Muscle of arm (tissue), 1 donor: ENCODE measurements at regions not wholly inside any gene's neighbourhood (a gene's known extent, or its start where the extent isn't known, plus 50 kb on each side); places are given as distances from the start of the nearest gene placed in this dataset.

Source experiments
- DNase-seq: peaks from one replicate; pipeline ENCODE4 v3.0.0-alpha.2; 2013

DNA sequence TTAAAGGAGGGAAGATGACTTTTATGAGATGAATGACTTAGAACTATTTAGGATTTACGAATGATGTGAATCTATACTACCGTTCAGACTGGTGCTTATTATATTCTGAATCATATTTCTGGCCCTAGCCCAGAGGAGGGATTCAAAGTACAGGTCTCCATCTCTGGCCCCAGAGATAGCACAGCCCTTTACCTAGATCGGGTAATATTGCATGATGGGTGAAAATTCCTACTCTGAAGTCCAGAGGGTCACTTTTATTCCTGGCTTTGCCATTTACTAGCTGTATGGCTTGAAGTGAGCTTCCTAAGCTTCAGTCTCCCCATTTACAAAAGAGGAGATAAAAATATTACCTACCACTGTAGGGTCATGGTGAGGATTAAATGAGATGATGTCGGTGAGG is 135.8 kb upstream of the OSR1 start:
- no peak for DNase-seq

DNA sequence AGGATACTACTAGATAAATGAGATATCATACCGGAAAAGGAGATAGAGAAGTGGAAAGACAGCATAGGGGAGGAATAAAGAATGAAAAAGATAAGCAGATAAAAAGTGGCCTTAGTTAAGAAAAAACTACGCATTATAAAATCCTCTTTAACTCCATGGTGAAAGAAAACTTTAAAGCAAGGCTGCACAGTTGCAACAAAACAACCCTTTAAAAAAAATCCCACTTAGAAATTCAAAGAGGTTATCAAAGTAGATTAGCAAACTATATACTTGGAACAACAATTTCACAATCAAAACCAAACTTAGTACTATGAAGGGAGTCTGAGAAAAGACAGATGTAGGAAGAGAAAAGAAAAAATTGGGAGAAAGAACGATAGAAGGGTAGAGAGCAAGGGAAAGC is 133.4 kb upstream of the OSR1 start:
- DNase-seq: no peak

DNA sequence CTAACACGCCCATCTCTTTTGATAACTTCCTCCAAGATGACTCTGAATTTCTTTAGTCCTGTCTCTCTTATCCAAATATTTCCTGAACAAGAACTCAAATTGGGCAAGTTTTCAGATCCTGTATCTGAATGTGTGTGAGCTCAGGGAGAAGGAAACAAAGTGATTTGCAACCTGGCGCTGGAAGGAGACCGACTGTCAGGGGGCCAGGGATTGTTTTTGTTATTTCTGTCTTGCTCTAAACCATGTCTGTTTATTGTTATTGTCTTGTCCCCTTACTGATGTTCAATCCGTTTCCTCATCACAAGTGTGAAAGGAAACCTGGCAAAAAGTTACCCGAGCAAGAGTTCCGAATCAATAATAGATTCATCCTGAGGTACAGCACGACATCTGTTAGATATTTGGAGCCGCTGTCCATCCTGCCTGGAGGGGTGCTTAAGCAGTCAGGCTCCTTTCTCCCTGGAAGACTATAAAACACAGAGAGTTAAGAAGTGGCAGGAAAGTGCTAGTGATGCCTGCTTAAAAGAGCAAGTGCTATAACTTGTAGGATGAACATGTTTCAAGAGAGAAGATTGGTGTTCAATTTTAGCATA is 132.5 kb upstream of the OSR1 start:
- DNase-seq: peak; percentile 54

DNA sequence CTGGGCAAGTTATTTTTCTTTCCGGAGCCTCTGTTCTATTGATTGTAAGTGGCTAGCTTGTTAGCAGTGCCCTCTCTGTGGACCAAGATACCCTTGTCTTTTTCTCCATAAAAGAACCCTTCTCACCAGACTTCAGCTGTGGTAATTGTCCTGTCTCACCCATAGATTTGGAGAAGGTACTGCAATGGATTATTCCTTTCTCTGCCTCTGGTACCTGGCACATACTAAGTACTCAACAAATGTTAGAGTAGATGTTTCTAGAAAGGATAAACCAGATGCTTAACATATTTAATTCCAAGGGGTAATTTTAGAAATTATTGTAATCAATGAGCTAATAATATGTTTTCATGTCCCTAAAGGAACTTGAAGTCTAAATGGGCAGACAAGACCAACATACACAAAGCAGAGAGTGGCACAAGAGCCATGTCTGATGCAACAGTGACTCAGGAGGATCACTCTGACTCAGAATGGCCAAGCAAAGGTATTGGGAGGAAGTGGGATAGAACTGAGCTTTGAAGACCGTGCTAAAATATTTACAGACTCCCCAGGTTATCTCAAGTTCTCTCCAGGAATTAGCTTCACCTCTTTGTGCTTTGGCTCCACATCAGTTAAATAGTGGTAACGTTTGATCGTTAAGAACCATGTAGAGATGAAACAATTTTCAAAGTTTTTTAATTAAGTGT is 129.7 kb upstream of the OSR1 start:
- no peak for DNase-seq

DNA sequence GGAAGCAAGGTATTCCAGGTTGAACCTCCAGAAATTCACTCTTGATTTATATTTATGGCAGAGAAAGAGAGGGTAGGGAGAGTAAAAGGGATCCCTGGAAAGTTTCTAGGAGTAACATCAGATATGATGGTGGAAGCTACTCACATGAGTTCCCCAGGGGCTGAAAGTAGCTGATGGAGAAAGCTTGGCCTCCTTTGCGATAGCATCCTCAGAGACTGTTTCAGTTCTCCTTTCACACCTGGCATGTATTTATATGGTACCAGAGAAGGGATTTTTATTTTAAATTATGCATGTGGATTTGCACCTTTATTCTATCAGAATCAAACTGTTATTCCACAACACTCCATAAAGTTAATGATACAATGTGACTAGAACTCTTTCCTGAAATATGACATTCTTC is 126.3 kb upstream of the OSR1 start:
- no peak for DNase-seq

DNA sequence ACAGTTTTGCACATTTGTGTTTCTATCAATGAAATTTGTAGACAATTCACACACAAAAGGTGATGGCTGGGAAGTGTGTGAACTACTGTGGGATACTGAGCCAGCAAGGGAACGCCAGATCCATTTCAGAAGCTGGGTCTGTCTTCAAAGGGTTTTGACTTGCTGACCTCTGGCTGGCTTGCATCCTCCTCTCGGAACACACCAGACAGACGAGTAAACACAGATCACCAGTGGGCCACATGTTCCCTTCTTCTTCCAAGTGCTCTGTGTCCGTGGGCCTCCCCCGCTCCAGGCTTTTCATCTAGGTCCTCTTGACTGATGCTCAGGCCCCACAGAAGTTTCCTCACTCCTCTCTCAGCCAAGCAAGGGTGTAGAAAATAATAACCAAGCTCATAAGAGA is 122.2 kb upstream of the OSR1 start:
- no peak for DNase-seq

DNA sequence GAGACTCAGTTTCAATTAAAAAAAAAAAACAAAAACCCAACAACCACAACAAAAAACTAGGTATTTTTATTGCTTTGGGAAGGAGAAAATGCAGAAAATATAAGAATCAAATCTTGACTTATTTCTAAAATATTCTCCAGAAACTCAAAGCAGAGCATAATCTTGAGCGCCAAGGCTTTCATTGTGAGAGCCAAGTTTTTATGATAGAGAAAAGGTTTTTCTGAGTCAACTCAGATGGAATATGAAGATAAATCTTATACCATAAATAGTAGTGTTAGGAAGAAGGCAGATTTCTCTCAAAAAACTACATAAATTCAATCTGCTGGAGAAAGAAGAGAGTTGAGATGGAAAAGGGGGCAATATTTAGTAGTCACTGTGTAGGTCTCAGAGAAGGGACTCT is 121.2 kb upstream of the OSR1 start:
- DNase-seq: no peak

DNA sequence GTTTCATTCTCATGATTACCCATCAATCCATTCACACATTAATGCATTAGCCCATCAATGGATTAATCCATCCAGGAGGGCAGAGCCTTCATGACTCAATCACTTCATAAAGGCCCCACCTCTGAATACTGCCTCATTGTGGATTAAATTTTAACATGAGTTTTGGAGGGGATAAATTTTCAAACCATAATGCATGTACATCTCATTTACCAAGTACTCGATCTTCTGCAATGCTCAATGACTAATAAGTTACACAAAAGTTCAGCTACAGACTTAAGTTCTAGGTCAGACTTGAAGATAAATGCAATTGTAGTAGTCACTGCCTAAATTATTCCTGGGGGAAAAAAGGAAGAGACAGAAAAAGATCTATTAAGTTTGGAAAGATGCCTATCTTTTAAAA is 120.0 kb upstream of the OSR1 start:
- no peak for DNase-seq

DNA sequence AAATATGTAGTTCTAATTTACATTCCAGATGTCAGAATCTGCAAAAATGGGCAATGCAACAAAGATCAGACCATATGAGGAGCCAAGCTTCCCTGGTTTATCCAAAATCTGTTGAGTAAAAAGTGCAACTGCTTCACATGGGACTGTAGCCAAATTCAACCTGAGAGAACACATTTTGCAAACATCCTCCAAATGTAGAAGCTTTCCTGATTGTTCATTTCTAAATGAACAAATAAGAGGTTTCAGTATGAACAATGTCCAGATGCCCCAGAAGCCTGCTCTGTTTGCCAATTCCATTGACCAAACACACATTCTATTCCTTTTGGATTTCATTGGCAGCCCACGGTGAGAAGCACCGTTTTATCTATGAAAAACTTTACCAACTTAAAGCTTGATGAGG is 117.9 kb upstream of the OSR1 start:
- no peak for DNase-seq

DNA sequence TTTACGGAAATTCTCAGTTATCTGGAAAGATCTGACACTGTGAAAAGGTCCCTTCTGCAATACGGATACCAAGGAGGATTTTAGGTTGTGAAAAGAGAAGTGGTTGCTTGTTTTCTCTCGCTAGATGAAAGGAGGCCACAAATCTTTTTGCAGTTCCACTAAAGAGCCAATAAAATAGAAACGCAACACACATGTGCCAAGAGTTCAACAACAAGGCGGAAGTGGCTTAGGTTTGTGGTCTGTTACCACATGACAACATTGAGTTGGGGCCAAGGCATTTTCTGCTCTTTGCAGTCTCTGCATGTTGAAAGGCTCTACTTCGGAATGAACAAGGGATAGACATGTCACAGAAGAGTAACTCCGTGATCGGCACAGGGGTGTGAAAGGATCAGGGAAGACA is 115.7 kb upstream of the OSR1 start:
- DNase-seq: no peak

DNA sequence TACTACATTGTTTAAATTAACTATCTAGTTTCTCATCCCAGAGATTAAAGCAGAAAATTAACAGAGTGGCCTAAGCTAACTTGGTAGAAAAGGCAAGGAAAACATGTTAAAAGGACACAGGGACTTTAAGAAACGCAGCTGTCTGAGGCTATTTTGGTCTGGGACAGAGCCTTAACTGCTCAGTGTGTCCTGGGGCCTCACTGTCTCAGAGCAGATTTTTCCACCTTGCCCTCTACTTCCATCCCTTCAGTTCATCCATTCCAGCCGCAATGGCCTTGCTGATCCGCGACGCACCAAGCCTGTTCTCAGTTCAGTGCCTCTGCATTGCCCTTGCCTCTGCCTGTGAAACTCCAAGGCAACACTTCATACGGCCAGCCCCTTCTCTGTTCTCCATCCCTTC is 114.9 kb upstream of the OSR1 start:
- DNase-seq: no peak

DNA sequence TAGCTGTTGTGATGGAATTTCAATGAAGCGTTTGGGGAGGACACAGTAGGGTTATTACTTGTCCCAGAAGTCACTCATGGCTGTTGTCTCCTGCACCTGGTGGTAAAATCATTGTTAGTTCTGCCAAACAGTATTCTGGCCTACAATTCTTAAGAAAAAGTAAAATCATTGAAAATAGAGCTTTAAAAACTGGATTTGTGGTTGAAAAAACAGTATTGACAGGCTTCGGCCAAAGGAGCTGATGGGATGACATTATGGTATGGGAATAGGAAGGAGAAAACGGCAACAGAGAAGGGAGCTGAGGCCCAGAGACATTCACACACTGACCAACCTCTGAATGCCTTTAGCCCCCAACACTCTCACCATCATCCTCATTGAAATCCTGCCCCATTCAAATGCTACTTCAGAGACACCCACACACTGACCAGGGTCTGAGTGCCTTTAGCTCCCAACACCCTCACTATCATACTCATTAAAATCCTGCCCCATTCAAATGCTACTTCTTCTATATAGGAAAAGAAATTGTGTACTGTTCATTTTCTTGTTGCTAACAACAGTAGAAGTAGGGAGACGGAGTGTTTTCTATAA is 114.1 kb upstream of the OSR1 start:
- DNase-seq: no peak

DNA sequence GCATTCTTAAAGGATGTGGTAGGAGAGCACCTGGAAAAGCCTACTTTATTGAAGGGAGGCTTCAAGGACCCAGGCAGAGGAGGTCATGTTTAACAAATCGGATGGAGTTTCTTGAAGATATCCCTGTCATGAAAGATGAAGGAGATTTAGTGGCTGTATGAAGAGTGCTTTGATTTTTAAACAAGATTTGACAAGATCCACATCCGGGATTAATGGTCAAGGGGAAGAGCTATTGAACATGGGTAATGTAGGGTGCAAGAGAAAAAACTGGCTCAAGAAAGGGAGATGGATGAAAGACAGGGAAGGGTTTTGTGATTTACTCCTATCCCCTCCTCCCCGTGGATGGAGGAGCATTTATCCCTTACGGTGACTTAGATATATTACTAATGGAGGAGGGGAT is 113.1 kb upstream of the OSR1 start:
- no peak for DNase-seq

DNA sequence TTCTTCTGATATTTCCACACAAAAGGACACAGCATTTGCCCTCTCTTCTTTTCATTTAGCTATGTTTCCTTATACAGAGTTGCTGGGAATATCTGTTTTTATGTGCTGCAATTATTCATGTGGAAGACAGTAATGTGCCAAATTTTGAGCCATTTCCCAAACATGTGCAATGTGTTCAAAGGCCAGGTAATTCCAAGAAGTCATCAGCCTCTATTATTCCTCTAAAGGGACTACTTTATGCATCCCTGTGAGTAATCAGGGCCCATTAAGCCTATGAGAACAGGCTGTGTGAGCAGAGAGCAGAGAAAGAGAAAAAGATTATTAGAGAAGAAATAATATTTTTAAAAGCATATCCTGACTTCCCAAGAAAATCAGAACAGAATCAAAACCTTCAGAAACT is 107.6 kb upstream of the OSR1 start:
- no peak for DNase-seq

DNA sequence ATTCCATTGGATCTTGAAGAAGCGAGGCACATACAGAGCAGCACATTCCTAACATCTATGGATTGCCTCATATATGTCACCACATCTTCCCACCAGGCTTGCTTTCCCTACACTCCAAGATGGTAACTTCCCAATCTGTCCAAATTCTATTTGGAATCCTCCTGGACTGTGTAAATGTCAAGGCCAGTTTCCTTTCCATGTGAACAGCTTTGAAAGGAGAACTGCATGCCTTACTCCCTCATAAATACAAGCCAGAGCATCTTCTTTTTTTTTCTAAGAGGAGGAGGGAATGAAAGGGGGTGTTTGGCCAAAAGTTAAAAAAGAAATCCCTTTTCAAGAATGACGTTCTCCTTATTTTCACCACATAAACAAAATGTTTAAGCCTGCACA is 103.8 kb upstream of the OSR1 start:
- DNase-seq: peak; percentile 69

DNA sequence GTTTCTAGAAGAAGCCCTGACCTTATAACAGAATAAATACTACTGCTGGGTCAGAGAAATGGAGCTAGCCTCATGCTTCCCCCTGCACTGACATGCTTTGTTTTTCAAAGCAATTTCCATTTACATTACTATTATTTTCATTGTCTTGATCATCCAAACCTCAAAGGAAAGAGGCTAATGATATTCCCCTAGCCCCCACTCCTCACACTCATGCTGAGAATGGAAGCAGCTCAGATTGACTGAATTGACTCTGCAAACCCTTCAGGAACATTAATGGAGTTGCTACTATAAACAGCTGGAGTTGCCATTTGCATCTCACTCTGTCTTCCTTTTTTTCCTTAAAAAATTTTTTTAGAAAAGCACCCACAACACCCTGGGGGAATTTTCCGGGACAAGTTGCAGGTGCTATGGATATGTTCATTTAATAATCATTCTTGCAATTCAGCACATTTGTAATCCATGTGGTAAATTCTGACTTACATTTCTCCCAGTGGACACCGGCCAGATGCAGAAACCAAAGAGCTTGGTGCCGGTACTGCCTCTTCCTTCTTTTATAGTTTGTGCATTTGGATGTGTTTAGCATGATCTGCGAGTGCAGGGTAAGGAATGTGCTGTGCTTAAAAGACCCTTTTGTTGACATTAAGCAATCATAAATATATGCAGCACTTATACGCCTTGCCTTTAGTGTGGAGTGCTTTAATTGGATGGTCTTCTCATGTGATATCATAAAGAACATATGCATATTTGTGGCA is 103.3 kb upstream of the OSR1 start:
- peak; percentile 54 for DNase-seq

DNA sequence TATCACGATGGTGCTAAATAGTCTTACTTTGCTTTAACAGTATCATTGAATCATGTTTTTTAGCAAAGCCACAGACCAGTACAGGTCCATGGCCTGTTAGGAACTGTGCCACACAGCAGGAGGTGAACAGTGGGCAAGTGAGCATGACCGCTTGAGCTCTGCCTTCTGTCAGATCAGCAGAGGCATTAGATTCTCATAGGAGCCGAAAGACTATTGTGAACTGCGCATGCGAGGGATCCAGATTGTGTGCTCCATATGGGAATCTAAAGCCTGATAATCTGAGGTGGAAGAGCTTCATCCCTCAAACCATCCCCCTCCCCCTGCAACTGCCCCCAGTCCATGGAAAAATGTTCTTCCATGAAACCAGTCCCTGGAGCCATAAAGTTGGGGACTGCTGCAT is 102.3 kb upstream of the OSR1 start:
- DNase-seq: no peak

DNA sequence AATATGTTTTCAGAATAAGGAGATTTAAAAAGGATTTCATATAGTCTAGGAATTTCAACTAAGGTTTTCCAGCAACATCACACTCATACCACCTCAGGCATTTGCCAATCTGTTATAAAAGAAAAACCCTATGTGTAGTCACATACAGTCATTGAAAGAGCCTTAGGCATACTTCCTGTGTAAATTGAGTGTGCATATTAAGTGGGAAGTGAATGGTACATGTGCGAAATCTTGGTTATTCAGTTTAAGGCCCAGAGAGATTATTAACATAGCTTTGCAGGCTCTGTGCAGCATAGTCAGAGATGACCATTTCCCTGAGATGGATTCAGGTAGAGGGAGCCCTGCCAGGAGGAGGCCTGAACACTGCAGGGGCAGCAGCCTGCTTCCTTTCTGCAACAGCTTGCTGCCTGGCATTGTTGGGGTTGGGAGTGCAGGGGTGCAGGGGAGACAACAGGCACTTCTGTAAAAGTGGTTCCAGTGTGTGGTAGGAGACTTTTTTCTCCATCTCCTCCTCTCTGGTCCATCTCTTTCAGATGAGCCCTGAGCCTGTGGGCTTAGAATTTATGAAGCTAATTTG is 100.1 kb upstream of the OSR1 start:
- no peak for DNase-seq

DNA sequence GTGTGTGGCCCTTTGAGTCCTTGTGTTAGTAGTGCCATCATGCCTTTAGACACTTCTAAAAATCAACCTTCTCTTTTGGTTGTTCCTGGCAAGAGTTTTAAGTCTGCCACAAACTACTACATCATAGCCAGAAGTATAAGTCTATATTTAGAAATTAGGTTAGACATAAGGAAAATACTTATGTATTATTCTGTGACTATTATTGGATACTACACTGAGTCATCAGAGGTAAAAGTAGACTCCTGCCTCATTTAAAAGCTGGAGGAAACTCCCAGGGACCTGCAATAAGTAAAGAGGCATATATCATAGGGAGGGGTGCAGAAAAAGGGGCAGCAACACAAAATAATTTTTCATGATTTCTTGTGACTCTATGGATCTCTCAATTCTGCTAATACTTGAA is 99.4 kb upstream of the OSR1 start:
- no peak for DNase-seq

DNA sequence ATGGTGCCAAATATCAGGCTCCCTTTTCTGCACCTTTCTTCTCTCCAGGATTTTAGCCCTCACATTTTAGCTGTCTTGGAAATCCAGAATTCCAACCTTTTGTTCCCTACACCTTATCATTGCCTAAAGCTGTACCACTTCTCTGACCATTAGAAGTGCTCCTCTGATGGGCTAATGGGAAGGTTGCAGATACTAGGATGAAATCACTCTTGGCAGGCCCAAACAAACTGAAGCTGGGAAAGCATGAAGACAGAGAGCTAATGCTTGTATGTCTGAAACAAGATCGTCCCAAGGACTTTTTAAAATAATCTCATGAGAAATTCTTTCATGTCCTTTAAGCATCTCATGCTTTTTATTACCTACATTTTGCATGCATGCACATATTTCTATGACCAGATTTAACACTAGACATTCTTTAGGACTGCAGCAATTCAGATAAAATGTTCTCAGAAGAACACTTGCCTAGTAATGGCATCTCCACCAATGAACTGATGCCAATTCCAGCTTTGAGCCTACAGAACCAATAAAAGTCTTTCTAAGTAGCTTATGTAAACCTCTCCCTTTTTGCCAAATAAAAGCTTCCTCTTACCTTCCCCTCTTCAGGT is 98.4 kb upstream of the OSR1 start:
- DNase-seq: no peak

DNA sequence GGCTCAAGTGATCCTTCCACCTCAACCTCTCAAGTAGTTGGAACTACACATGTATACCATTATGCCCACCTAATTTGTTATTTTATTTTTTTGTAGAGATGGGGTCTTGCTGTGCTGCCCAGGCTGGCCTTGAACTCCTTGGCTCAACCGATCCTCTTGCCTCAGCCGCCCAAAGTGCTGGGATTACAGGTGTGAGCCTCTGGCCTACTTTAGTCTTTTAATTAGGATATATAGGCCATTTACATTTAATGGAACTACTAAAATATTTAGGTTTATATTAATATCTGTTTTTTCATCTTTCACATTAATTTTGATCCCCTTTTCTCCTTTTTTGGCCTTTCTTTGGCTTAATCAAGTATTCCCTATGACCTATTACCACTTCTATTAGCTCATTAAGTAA is 95.7 kb upstream of the OSR1 start:
- no peak for DNase-seq

DNA sequence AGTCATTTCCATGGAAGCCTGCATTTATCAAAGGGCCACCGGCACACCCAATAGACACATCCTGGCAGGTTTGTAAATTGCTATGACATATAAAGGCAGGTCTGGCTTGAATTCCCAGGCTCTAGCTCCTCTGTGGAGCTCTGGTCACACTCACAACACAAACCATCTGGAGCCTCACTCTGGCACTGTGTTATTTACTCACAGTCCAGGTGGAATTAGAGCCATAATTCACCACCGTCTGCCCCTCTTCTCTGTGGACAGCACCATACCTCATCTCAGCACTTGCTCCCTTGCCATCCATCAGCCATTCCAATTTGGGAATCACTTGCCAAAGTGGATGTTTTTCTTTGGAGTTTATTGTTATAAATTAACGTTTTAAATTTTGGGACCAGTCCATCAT is 84.3 kb upstream of the OSR1 start:
- no peak for DNase-seq
